GM12878 (cell line): ENCODE measurements at regions not wholly inside any gene's neighbourhood (a gene's known extent, or its start where the extent isn't known, plus 50 kb on each side); places are given as distances from the start of the nearest gene placed in this dataset.

Experiments used
- ATAC-seq: fragments of 200-7000 bp; cut with Tn5 transposase; 3 replicates; pipeline ENCODE4 v1.9.1; 2020; ENCODE audit warnings: mild to moderate bottlenecking, moderate library complexity
- BruUV-seq: library from RNA; stranded (reverse); fragments of 400-500 nt; replicated peaks from 2 replicates; lab custom pipeline; 2021; lab: Mats Ljungman, UMichigan
- CTCF ChIA-PET: fragments of 300-600 bp; sonication (Branson Sonifier 250); formaldehyde crosslinking; extraction: SDS; loops from one replicate; lab custom pipeline; 2021; ENCODE audit warnings: inconsistent platforms; lab: Yijun Ruan, JAX
- POLR2A ChIA-PET: fragments of 350-600 bp; formaldehyde crosslinking; extraction: SDS; loops from one replicate; lab custom pipeline; 2021; ENCODE audit warnings: inconsistent platforms; lab: Charles Lee
- RAD21 ChIA-PET: fragments of 300-600 bp; sonication (Branson Sonifier 250); formaldehyde crosslinking; loops from one replicate; lab custom pipeline; 2023; ENCODE audit warnings: antibody characterized with exemption; ENCODE audit not compliant: unreplicated experiment; lab: Charles Lee
- SMC1A ChIA-PET: fragments of 300-600 bp; sonication (Branson Sonifier 250); formaldehyde crosslinking; loops from one replicate; lab custom pipeline; 2023; ENCODE audit not compliant: unreplicated experiment, uncharacterized antibody; lab: Charles Lee
- DNase-seq: peaks from one replicate; pipeline ENCODE4 v3.0.0-alpha.2; 2011; ENCODE audit warnings: low read depth, low spot score
- FAIRE-seq: peaks from 3 replicates; lab custom pipeline; 2011; peaks lifted over from hg19 to GRCh38; lab: Jason Lieb, UNC
- H2AFZ ChIP-seq: 2 replicates; pipeline ENCODE4 v1.6.0; 2011; ENCODE audit warnings: low read depth, low read length, control low read depth; ENCODE audit not compliant: control insufficient read depth
- H3K27ac ChIP-seq: 2 replicates; pipeline ENCODE4 v1.5.1; 2011; ENCODE audit warnings: control low read depth; ENCODE audit not compliant: control insufficient read depth, insufficient read depth
- H3K27me3 ChIP-seq, 2 experiments: replicated peaks in 1 of 2; 2 replicates each; pipeline versions ENCODE4 v1.6.0 to v1.6.1; 2011; ENCODE audit warnings: low read length in 1 of 2; ENCODE audit not compliant: control insufficient read depth in 2 of 2, insufficient read depth in 2 of 2
- H3K36me3 ChIP-seq, 2 experiments: 2 replicates each; pipeline ENCODE4 v1.5.1; 2011; ENCODE audit warnings: low read length in 1 of 2; ENCODE audit not compliant: control insufficient read depth in 2 of 2, insufficient read depth in 2 of 2
- H3K4me1 ChIP-seq: 2 replicates; pipeline ENCODE4 v1.6.1; 2011; ENCODE audit warnings: mild to moderate bottlenecking, low read length, moderate library complexity, mixed read lengths; ENCODE audit not compliant: control insufficient read depth, insufficient read depth
- H3K4me2 ChIP-seq: 2 replicates; pipeline ENCODE4 v1.6.0; 2011; ENCODE audit warnings: control low read depth; ENCODE audit not compliant: control insufficient read depth, insufficient read depth
- H3K4me3 ChIP-seq: fragments of 200-600 bp; sonication (generic); 2 replicates; pipeline ENCODE4 v1.5.1; 2016
- H3K79me2 ChIP-seq: 2 replicates; pipeline ENCODE4 v1.6.0; 2011; ENCODE audit warnings: low read length; ENCODE audit not compliant: control insufficient read depth, insufficient read depth
- H3K9ac ChIP-seq: 2 replicates; pipeline ENCODE4 v1.8.0; 2011; ENCODE audit warnings: low read length, control low read depth, mixed read lengths; ENCODE audit not compliant: control insufficient read depth, insufficient read depth
- H3K9me3 ChIP-seq: replicated peaks from 3 replicates; pipeline ENCODE4 v1.5.1; 2011; ENCODE audit warnings: mild to moderate bottlenecking, low read length; ENCODE audit not compliant: control insufficient read depth, insufficient read depth
- H4K20me1 ChIP-seq: 2 replicates; pipeline ENCODE4 v1.6.0; 2011; ENCODE audit not compliant: control insufficient read depth, insufficient read depth
- EP300 ChIP-seq, 2 experiments: fragments of 150-350 bp in 1 of 2; IDR thresholded peaks; 2 replicates each; pipeline ENCODE4 v1.6.1; 2011 to 2012; ENCODE audit warnings: low read depth in 2 of 2, low read length in 2 of 2, borderline replicate concordance in 1 of 2, improper control_type of control experiment in 1 of 2, inconsistent platforms in 1 of 2; ENCODE audit not compliant: control insufficient read depth in 1 of 2
- FOXM1 ChIP-seq: IDR thresholded peaks from 2 replicates; pipeline ENCODE4 v1.6.1; 2012; ENCODE audit warnings: low read depth, mild to moderate bottlenecking, inconsistent platforms, low read length, moderate library complexity
- SMARCA5 ChIP-seq: fragments of 450-650 bp; IDR thresholded peaks from 2 replicates; pipeline ENCODE4 v1.6.1; 2017; ENCODE audit warnings: mild to moderate bottlenecking
- TBL1XR1 ChIP-seq: IDR thresholded peaks from 2 replicates; pipeline ENCODE4 v1.6.1; 2012; ENCODE audit warnings: low read depth, low read length, improper control_type of control experiment
- TCF12 ChIP-seq: IDR thresholded peaks from 2 replicates; pipeline ENCODE4 v1.6.1; 2011; ENCODE audit warnings: low read depth, mild to moderate bottlenecking, low read length
- WGBS: methylation state at CpG from one replicate; pipeline ENCODE4 v1.1.6; 2016; ENCODE audit warnings: low lambda C conversion rate; ENCODE audit not compliant: insufficient replicate concordance, insufficient coverage; ENCODE audit errors: missing lambda C conversion rate; 5-methylcytosine and 5-hydroxymethylcytosine counted together
- in situ Hi-C: fragments of 300-500 bp; cut with MboI; formaldehyde crosslinking; loops from 9 replicates; pipeline ENCODE4 v1.14.3; 2018; ENCODE audit warnings: mixed read lengths
- intact Hi-C: fragments of 100-400 bp; cut with micrococcal nuclease; formaldehyde crosslinking; loops from one replicate; pipeline ENCODE4 v1.14.2; 2022; ENCODE audit not compliant: unreplicated experiment
- TF ChIP-seq, protein P1 (sequence below): fragments of 450-650 bp; IDR thresholded peaks from 2 replicates; pipeline ENCODE4 v1.6.1; 2016; ENCODE audit warnings: mild to moderate bottlenecking
- TF ChIP-seq, protein P2 (sequence below): fragments of 450-650 bp; IDR thresholded peaks from 2 replicates; pipeline ENCODE4 v1.6.1; 2017; ENCODE audit warnings: mild to moderate bottlenecking, moderate library complexity
- TF ChIP-seq, protein P3 (sequence below): IDR thresholded peaks from 2 replicates; pipeline ENCODE4 v1.6.1; 2012; ENCODE audit warnings: improper control_type of control experiment, low read depth, low read length; ENCODE audit not compliant: insufficient replicate concordance
- TF ChIP-seq, protein P4 (sequence below): fragments of 450-650 bp; IDR thresholded peaks from 2 replicates; pipeline ENCODE4 v1.6.1; 2017; ENCODE audit warnings: antibody characterized with exemption, mild to moderate bottlenecking, moderate library complexity

DNA sequence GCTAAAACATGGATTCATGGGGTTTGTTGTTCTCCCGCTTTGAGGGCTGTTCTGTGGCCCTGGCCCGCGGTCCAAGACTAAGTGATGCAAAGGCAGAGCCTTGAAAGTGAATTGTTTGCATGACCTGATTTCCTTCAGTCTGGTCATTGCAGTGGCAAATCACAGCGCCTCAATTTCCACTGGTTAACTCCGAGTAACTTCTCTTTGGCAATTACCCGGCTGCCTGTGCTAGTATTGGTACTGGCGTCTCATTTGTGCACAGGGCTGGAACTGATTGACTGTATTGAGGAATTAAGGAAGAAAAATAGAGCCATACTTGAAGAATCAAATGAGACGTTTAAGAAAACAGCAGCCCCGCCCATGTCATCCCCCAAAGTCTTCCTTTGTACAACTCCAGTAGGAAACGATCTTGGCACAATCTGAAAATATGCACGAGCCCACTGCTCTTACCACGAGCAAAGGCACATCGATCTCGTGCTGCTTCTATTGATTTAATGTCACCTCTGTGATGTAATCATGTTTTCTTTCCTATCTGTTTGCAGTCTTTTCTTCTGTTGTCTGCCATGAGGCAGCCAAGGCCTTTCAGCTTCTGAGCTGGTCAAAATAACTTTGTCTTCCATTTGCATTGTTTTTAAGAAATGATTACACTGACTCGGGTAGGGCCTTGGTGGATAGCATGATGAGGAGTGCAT lies 60.6 kb upstream of the SHH start:
- H4K20me1 ChIP-seq = no peaks in the 10 kb centered on the region
- no TSS peak for BruUV-seq
- H3K4me3 ChIP-seq = no peak overlapping the region
- 24% methylated on average over 15 of the region's 15 CpGs for WGBS
- no peak overlapping the region for H3K9ac ChIP-seq
- ChIA-PET POLR2A (no interaction called here), RAD21 (no interaction called here), SMC1A (no interaction called here), CTCF (no interaction called here)
- intact Hi-C loops (no loop called here), in situ Hi-C loops (no loop called here)
- no peak overlapping the region for H2AFZ ChIP-seq
- H3K27me3 ChIP-seq = no peaks in the 10 kb centered on the region
- H3K36me3 ChIP-seq = no peaks in the 10 kb centered on the region
- DNase-seq (no peak), ATAC-seq (no peak), FAIRE-seq (no peak)
- H3K9me3 ChIP-seq = no peaks in the 10 kb centered on the region
- no peaks in the 10 kb centered on the region for H3K4me1 ChIP-seq
- H3K79me2 ChIP-seq = no peaks in the 10 kb centered on the region
- H3K27ac ChIP-seq = no peak overlapping the region
- no peak overlapping the region for H3K4me2 ChIP-seq
- TF ChIP-seq EP300 (IDR thresholded peaks at IDR 0.05; ENCODE audit: borderline replicate concordance in 1 of 2, control insufficient read depth in 1 of 2, low read depth in 2 of 2, low read length in 2 of 2) = no peak
- TF ChIP-seq, protein P1, sequence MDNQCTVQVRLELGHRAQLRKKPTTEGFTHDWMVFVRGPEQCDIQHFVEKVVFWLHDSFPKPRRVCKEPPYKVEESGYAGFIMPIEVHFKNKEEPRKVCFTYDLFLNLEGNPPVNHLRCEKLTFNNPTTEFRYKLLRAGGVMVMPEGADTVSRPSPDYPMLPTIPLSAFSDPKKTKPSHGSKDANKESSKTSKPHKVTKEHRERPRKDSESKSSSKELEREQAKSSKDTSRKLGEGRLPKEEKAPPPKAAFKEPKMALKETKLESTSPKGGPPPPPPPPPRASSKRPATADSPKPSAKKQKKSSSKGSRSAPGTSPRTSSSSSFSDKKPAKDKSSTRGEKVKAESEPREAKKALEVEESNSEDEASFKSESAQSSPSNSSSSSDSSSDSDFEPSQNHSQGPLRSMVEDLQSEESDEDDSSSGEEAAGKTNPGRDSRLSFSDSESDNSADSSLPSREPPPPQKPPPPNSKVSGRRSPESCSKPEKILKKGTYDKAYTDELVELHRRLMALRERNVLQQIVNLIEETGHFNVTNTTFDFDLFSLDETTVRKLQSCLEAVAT = no peak
- TF ChIP-seq SMARCA5 = no peak
- TF ChIP-seq, protein P2, sequence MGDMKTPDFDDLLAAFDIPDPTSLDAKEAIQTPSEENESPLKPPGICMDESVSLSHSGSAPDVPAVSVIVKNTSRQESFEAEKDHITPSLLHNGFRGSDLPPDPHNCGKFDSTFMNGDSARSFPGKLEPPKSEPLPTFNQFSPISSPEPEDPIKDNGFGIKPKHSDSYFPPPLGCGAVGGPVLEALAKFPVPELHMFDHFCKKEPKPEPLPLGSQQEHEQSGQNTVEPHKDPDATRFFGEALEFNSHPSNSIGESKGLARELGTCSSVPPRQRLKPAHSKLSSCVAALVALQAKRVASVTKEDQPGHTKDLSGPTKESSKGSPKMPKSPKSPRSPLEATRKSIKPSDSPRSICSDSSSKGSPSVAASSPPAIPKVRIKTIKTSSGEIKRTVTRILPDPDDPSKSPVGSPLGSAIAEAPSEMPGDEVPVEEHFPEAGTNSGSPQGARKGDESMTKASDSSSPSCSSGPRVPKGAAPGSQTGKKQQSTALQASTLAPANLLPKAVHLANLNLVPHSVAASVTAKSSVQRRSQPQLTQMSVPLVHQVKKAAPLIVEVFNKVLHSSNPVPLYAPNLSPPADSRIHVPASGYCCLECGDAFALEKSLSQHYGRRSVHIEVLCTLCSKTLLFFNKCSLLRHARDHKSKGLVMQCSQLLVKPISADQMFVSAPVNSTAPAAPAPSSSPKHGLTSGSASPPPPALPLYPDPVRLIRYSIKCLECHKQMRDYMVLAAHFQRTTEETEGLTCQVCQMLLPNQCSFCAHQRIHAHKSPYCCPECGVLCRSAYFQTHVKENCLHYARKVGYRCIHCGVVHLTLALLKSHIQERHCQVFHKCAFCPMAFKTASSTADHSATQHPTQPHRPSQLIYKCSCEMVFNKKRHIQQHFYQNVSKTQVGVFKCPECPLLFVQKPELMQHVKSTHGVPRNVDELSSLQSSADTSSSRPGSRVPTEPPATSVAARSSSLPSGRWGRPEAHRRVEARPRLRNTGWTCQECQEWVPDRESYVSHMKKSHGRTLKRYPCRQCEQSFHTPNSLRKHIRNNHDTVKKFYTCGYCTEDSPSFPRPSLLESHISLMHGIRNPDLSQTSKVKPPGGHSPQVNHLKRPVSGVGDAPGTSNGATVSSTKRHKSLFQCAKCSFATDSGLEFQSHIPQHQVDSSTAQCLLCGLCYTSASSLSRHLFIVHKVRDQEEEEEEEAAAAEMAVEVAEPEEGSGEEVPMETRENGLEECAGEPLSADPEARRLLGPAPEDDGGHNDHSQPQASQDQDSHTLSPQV = no peak
- TF ChIP-seq, protein P3, sequence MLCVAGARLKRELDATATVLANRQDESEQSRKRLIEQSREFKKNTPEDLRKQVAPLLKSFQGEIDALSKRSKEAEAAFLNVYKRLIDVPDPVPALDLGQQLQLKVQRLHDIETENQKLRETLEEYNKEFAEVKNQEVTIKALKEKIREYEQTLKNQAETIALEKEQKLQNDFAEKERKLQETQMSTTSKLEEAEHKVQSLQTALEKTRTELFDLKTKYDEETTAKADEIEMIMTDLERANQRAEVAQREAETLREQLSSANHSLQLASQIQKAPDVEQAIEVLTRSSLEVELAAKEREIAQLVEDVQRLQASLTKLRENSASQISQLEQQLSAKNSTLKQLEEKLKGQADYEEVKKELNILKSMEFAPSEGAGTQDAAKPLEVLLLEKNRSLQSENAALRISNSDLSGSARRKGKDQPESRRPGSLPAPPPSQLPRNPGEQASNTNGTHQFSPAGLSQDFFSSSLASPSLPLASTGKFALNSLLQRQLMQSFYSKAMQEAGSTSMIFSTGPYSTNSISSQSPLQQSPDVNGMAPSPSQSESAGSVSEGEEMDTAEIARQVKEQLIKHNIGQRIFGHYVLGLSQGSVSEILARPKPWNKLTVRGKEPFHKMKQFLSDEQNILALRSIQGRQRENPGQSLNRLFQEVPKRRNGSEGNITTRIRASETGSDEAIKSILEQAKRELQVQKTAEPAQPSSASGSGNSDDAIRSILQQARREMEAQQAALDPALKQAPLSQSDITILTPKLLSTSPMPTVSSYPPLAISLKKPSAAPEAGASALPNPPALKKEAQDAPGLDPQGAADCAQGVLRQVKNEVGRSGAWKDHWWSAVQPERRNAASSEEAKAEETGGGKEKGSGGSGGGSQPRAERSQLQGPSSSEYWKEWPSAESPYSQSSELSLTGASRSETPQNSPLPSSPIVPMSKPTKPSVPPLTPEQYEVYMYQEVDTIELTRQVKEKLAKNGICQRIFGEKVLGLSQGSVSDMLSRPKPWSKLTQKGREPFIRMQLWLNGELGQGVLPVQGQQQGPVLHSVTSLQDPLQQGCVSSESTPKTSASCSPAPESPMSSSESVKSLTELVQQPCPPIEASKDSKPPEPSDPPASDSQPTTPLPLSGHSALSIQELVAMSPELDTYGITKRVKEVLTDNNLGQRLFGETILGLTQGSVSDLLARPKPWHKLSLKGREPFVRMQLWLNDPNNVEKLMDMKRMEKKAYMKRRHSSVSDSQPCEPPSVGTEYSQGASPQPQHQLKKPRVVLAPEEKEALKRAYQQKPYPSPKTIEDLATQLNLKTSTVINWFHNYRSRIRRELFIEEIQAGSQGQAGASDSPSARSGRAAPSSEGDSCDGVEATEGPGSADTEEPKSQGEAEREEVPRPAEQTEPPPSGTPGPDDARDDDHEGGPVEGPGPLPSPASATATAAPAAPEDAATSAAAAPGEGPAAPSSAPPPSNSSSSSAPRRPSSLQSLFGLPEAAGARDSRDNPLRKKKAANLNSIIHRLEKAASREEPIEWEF = no peak
- no peak for TF ChIP-seq FOXM1
- TF ChIP-seq, protein P4, sequence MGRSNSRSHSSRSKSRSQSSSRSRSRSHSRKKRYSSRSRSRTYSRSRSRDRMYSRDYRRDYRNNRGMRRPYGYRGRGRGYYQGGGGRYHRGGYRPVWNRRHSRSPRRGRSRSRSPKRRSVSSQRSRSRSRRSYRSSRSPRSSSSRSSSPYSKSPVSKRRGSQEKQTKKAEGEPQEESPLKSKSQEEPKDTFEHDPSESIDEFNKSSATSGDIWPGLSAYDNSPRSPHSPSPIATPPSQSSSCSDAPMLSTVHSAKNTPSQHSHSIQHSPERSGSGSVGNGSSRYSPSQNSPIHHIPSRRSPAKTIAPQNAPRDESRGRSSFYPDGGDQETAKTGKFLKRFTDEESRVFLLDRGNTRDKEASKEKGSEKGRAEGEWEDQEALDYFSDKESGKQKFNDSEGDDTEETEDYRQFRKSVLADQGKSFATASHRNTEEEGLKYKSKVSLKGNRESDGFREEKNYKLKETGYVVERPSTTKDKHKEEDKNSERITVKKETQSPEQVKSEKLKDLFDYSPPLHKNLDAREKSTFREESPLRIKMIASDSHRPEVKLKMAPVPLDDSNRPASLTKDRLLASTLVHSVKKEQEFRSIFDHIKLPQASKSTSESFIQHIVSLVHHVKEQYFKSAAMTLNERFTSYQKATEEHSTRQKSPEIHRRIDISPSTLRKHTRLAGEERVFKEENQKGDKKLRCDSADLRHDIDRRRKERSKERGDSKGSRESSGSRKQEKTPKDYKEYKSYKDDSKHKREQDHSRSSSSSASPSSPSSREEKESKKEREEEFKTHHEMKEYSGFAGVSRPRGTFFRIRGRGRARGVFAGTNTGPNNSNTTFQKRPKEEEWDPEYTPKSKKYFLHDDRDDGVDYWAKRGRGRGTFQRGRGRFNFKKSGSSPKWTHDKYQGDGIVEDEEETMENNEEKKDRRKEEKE = no peak
- no peak for TF ChIP-seq TCF12
- no peak for TF ChIP-seq TBL1XR1
